ENCODE measurements at regions not wholly inside any gene's neighbourhood (a gene's known extent, or its start where the extent isn't known, plus 50 kb on each side); places are given as distances from the start of the nearest gene placed in this dataset.

- H3K36me3 ChIP-seq = no peaks in the 10 kb centered on the region
- TF ChIP-seq, protein P1, sequence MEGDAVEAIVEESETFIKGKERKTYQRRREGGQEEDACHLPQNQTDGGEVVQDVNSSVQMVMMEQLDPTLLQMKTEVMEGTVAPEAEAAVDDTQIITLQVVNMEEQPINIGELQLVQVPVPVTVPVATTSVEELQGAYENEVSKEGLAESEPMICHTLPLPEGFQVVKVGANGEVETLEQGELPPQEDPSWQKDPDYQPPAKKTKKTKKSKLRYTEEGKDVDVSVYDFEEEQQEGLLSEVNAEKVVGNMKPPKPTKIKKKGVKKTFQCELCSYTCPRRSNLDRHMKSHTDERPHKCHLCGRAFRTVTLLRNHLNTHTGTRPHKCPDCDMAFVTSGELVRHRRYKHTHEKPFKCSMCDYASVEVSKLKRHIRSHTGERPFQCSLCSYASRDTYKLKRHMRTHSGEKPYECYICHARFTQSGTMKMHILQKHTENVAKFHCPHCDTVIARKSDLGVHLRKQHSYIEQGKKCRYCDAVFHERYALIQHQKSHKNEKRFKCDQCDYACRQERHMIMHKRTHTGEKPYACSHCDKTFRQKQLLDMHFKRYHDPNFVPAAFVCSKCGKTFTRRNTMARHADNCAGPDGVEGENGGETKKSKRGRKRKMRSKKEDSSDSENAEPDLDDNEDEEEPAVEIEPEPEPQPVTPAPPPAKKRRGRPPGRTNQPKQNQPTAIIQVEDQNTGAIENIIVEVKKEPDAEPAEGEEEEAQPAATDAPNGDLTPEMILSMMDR (IDR thresholded peaks at IDR 0.05) = no peak
- TF ChIP-seq EP300 (IDR thresholded peaks at IDR 0.05) (no peak), POLR2AphosphoS5 (IDR thresholded peaks at IDR 0.05) (no peak), POLR2A (IDR thresholded peaks at IDR 0.05; ENCODE audit: low read depth) (no peak)
- no peak overlapping the region for H3K4me3 ChIP-seq
- H3K4me1 ChIP-seq = no peaks in the 10 kb centered on the region
- H3K9me3 ChIP-seq = no peaks in the 10 kb centered on the region
- no peaks in the 10 kb centered on the region for H3K27me3 ChIP-seq
- WGBS = 73% methylated on average over 4 of the region's 4 CpGs
- H3K27ac ChIP-seq (replicated peaks in 1 of 4) = no peak overlapping the region
- DNase-seq (ENCODE audit: extremely low spot score) = no peak
- intact Hi-C loops (cut with DNase I) = loop anchor here (10.0 kb wide), 1 partner anchor 987 kb away; no protein-coding TSS in a partner anchor
These were observed 227.8 kb upstream of the DMAC1 start for GRCh38 chr9:8027351-8027750.

DNA sequence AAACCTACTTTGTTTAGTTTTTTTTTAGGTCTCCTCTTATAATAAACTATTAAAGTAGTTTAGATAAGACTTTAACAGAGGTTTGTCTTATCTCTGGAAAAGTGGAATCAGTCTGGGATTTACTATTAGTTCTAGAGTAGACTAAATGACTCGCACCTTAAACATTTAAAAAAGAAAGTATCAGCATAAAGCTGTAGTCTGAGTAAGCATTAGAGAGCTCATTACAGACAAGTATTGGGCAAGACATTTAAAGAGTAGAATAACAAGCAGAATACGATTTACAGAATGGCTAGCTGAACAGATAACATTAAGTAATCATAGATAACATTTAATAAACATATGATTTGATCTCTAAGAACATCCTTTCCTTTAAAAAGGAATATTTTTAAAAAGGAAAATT lies 226.0 kb upstream of the DMAC1 start:
- Histone ChIP-seq H3K27me3 (no peaks in the 10 kb centered on the region), H3K27ac (replicated peaks in 1 of 4) (no peak overlapping the region), H3K9me3 (no peaks in the 10 kb centered on the region), H3K36me3 (no peaks in the 10 kb centered on the region), H3K4me1 (no peaks in the 10 kb centered on the region), H3K4me3 (no peak overlapping the region)
- intact Hi-C loops (cut with DNase I) = loop anchor here (10.0 kb wide), 1 partner anchor 989 kb away; no protein-coding TSS in a partner anchor
- WGBS = 65% methylated on average over 2 of the region's 2 CpGs
- TF ChIP-seq, protein P1 (IDR thresholded peaks at IDR 0.05) = no peak
- TF ChIP-seq EP300 (IDR thresholded peaks at IDR 0.05) = no peak
- TF ChIP-seq POLR2AphosphoS5 (IDR thresholded peaks at IDR 0.05) = no peak
- no peak for TF ChIP-seq POLR2A (IDR thresholded peaks at IDR 0.05; ENCODE audit: low read depth)
- DNase-seq (ENCODE audit: extremely low spot score) = no peak

DNA sequence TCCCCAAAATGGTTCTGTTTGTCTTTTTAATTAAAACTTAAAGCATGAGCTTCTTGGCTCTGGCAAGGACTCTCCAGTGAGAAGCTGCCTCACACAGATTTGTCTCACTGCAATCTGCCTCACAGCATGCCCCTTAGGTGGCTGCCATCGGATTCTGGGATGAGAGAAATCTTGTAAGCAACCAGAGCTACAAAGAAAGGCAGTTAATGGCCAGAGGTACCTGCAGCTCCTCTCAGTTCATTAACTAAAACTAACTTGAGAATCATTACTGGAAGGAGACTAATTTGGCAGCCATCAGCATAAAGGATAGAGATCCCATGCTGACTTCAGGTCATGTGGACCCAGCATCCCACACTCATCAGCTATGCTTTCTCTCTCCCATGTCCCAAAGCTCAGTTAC lies 220.6 kb upstream of the DMAC1 start:
- TF ChIP-seq, protein P1 (IDR thresholded peaks at IDR 0.05) = no peak
- TF ChIP-seq EP300 (IDR thresholded peaks at IDR 0.05) = no peak
- no peak for TF ChIP-seq POLR2AphosphoS5 (IDR thresholded peaks at IDR 0.05)
- TF ChIP-seq POLR2A (IDR thresholded peaks at IDR 0.05; ENCODE audit: low read depth) = no peak
- no peak for DNase-seq (ENCODE audit: extremely low spot score)
- no peak overlapping the region for H3K27ac ChIP-seq (replicated peaks in 1 of 4)
- no peaks in the 10 kb centered on the region for H3K9me3 ChIP-seq
- no peaks in the 10 kb centered on the region for H3K4me1 ChIP-seq
- WGBS = 81% methylated on average over 1 of the region's 1 CpG
- no peaks in the 10 kb centered on the region for H3K36me3 ChIP-seq
- no peaks in the 10 kb centered on the region for H3K27me3 ChIP-seq
- H3K4me3 ChIP-seq = no peak overlapping the region
- intact Hi-C loops (cut with DNase I) = loop anchor here (10.0 kb wide), 1 partner anchor 995 kb away; no protein-coding TSS in a partner anchor

- H3K4me3 ChIP-seq = no peak overlapping the region
- H3K4me1 ChIP-seq = no peaks in the 10 kb centered on the region
- DNase-seq (ENCODE audit: extremely low spot score) = no peak
- H3K27ac ChIP-seq (replicated peaks in 1 of 4) = no peak overlapping the region
- H3K36me3 ChIP-seq = no peaks in the 10 kb centered on the region
- TF ChIP-seq, protein P1 (IDR thresholded peaks at IDR 0.05) = no peak
- no peaks in the 10 kb centered on the region for H3K27me3 ChIP-seq
- 88% methylated on average over 3 of the region's 3 CpGs for WGBS
- no peaks in the 10 kb centered on the region for H3K9me3 ChIP-seq
- intact Hi-C loops (cut with DNase I) = loop anchor here (10.0 kb wide), 1 partner anchor 995 kb away; no protein-coding TSS in a partner anchor
These were observed 220.1 kb upstream of the DMAC1 start for GRCh38 chr9:8019636-8020035.

DNA sequence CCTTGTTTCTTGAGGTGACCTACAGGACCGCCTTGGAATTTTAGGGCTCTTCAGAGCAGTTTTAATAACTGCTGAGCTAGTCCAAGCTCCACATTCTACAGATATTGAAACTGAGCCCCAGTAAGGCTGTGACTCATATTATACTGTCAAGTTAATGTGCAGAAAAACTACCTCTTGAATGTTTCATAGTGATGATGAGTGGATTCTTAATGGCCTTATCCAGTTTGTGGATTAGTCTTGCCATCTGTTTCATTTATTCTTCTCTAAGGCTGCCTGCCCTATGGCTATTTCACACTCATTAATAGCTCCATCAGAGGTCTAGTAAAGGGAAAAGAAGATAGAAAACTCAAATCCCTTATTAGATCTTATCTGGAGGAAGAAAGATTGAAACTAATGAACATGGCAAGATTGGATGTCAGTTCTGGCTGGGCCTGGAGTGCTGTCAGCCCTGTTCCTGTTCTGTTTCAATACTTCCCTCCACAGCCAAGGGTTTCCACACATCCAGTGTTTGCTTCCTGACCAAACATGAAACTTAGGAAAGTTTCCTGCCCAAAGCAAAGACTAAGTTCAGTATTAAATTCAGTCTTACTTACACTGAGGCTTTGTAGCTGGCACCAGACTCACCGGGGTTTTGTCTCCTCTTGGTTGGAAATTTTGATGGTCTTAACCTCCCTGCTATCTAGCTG lies 215.6 kb upstream of the DMAC1 start:
- Histone ChIP-seq H3K4me1 (no peaks in the 10 kb centered on the region), H3K9me3 (no peaks in the 10 kb centered on the region), H3K36me3 (no peaks in the 10 kb centered on the region), H3K27ac (replicated peaks in 1 of 4) (no peak overlapping the region), H3K27me3 (no peaks in the 10 kb centered on the region), H3K4me3 (no peak overlapping the region)
- TF ChIP-seq POLR2AphosphoS5 (IDR thresholded peaks at IDR 0.05) = no peak
- TF ChIP-seq POLR2A (IDR thresholded peaks at IDR 0.05; ENCODE audit: low read depth) = no peak
- 83% methylated on average over 2 of the region's 2 CpGs for WGBS
- DNase-seq (ENCODE audit: extremely low spot score) = peak; percentile 60
- intact Hi-C loops (cut with DNase I) = no loop called here
